AG10803 (cell line): ENCODE measurements at regions not wholly inside any gene's neighbourhood (a gene's known extent, or its start where the extent isn't known, plus 50 kb on each side); places are given as distances from the start of the nearest gene placed in this dataset.

Experiments
- DNase-seq: peaks from one replicate; pipeline ENCODE4 v3.0.0; 2010; ENCODE audit warnings: low read depth
- H3K4me3 ChIP-seq: 2 replicates; pipeline ENCODE4 v1.5.1; 2011; ENCODE audit warnings: mild to moderate bottlenecking, low read length, control low read depth
- TF ChIP-seq, protein P1 (sequence below): conservative IDR thresholded peaks from 2 replicates; pipeline ENCODE4 v1.5.1; 2011; ENCODE audit warnings: mild to moderate bottlenecking, low read length, control low read depth, inconsistent platforms

DNA sequence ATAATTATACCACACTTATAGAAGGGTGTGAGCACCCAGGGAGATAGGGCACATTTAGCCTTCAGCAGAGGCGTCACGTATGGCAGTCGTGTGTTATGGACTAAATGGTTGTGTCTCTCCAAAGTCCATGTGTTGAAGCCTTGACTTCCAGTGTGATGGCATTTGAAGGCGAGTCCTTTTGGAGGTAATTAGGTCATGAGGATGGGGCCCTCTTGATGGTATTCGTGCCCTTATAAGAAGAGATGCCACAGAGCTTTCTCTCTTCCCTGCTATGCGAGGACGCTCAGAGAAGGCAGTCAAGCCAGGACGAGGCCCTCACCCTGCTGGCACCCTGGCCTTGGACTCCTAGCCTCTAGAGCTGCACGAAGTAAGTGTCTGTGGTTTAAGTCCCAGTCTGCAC, 375.0 kb upstream of the C1orf174 start:
- TF ChIP-seq, protein P1, sequence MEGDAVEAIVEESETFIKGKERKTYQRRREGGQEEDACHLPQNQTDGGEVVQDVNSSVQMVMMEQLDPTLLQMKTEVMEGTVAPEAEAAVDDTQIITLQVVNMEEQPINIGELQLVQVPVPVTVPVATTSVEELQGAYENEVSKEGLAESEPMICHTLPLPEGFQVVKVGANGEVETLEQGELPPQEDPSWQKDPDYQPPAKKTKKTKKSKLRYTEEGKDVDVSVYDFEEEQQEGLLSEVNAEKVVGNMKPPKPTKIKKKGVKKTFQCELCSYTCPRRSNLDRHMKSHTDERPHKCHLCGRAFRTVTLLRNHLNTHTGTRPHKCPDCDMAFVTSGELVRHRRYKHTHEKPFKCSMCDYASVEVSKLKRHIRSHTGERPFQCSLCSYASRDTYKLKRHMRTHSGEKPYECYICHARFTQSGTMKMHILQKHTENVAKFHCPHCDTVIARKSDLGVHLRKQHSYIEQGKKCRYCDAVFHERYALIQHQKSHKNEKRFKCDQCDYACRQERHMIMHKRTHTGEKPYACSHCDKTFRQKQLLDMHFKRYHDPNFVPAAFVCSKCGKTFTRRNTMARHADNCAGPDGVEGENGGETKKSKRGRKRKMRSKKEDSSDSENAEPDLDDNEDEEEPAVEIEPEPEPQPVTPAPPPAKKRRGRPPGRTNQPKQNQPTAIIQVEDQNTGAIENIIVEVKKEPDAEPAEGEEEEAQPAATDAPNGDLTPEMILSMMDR = no peak

DNA sequence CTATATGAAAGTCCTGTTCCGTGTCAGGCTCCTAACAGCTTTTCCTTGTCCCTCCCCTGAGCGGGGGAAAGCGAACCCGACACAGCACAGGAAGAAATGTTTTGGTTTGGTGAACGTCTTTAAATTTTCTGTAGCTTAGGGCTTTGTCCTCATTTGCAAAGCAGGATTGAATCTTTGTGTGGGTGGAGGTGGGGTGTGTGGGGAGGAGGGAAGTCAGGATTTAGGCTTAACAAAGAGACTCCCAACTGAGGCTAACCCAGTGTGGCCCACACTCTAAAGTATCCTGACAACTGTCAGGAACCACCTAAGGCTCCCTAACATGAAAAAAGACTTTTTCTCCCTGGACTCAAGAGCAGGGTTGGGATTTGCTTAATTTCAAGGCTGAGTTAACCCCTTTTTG, 376.2 kb upstream of the C1orf174 start:
- H3K4me3 ChIP-seq = no peak overlapping the region
- TF ChIP-seq, protein P1 = no peak
- no peak for DNase-seq

More for the DNA sequence above, 375.0 kb upstream of the C1orf174 start:
- H3K4me3 ChIP-seq = no peak overlapping the region
- DNase-seq = no peak

DNA sequence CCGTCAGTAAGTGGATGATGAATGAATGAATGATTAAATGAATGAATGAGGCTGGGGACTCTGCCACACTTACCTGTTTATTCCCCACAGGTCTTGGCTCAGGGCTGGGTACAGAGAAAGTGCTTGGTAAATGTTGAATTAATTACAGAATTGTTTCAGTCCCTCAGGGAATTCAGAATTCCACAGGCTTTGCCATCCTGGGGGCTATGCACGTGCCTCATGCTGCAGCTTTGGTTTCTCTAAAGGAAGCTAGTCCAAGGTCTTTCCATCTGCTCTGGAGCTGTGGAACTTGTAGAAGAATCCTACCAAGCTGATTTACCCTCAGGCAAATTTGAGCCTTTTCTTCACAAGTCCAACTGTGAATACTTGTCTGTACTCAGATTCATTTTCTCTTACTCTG, 376.8 kb upstream of the AJAP1 start:
- no peak for DNase-seq
- no peak overlapping the region for H3K4me3 ChIP-seq
- TF ChIP-seq, protein P1 = no peak

DNA sequence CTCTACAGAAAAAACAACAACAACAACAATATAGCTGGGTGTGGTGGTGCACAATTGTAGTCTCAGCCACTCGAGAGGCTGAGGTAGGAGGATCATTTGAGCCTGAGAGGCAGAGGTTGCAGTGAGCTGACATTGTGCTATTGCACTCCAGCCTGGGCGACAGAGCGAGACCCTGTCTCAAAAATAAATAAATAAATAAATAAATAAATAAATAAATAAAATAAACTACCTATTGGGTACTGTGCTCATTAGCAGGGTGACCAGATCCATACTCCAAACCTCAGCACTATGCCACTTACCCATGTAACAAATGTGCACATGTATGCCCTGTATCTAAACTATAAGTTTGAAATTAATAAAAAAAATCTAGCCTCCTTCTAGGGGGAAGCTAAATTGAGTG, 369.4 kb upstream of the AJAP1 start:
- TF ChIP-seq, protein P1 = no peak

DNA sequence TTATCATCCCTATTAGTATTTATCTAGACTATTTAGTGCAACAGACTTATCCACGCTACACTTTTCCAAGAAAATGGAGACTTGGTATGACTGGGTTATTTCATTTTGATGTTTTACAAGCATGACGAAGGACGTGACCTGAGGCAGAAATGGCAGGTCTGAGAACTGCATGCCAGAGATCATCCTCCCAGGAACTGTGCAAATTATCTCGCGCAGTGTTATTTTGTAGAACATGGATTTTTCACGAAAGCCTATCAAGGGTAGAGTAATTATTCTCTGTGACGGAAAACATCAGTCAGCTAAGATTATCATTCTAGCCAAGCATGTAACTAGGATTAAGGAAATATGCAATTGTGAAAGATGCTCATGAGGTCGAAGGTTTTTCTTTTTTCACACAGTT, 361.5 kb upstream of the AJAP1 start:
- TF ChIP-seq, protein P1 = no peak
- H3K4me3 ChIP-seq = no peak overlapping the region
- no peak for DNase-seq

More for the DNA sequence above, 369.4 kb upstream of the AJAP1 start:
- DNase-seq = no peak
- H3K4me3 ChIP-seq = no peak overlapping the region

DNA sequence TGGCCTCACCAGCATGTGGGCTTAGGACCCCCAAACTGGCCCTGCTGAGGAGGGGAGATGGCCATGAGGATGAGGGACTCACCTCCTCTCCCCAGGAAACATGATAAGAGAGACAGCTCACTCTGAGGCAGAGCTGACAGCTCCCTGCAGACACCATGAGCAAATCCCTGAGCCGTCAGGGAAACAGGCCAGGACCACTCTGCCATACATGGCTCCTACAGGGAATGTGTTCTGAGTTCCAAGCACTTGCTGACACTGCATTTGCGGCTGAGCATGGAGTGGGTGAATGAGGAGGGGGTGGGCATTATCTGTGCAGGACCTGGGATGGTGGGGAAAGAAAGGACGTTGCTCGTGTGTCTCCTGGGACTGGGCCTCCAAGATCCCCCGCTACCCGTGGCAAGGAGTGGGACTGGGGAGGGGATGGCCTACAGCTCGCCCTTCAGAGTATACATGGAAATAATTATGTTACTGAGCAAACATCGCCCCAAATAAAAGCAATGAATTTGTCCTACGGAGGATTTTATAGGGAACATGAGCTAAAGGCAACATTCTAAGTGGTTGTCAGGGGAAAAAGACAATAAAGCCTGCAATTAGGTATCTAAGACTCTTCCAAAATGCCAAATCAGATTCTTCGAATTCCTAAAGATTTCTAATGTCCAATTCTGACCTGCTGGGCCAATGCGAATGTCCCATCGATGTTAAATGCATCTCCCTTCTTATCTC, 355.9 kb upstream of the AJAP1 start:
- no peak for DNase-seq
- no peak overlapping the region for H3K4me3 ChIP-seq
- TF ChIP-seq, protein P1 = no peak

DNA sequence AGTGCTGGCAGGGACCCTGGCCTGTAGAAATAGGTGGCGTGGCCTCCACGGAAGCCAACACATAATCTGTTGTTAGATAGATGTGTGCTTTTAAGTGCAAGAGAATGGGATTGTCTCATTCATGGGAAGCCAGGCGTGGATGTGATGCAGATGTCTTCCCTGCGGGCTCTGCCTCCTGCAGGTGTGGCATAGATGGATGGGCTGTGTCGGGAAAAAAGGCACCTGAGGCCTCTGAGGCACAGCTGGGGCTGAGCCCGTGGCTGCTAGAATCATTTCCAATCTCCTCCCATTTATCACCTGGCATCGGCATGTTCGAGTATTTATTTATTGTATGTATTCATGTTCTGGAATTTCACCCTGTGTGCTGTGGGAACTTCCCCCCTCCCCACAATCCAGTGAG, 353.4 kb upstream of the AJAP1 start:
- no peak overlapping the region for H3K4me3 ChIP-seq
- no peak for DNase-seq
- TF ChIP-seq, protein P1 = no peak
